SK-N-MC (cell line): ENCODE measurements at regions not wholly inside any gene's neighbourhood (a gene's known extent, or its start where the extent isn't known, plus 50 kb on each side); places are given as distances from the start of the nearest gene placed in this dataset.

Experiments
- EZH2 ChIP-seq: fragments of 200-600 bp; sonication (generic); IDR thresholded peaks from one replicate; pipeline ENCODE4 v1.6.1; 2017; ENCODE audit warnings: antibody characterized with exemption
- FOXP2 ChIP-seq: optimal IDR thresholded peaks from 2 replicates; pipeline ENCODE3; 2011; ENCODE audit warnings: mild to moderate bottlenecking, moderate library complexity; ENCODE audit not compliant: insufficient read depth; ENCODE audit errors: extremely low read length, control extremely low read depth
- POLR2AphosphoS5 ChIP-seq: IDR thresholded peaks from 2 replicates; pipeline ENCODE4 v1.6.1; 2012; ENCODE audit warnings: mild to moderate bottlenecking, low read depth, low read length, borderline replicate concordance

- no peak for TF ChIP-seq FOXP2
- TF ChIP-seq EZH2, result no peak
- no peak for TF ChIP-seq POLR2AphosphoS5
Measured at GRCh38 chr18:73590950-73591349, 556.7 kb downstream of the FBXO15 start.
